GM19351 (cell line): ENCODE measurements at regions not wholly inside any gene's neighbourhood (a gene's known extent, or its start where the extent isn't known, plus 50 kb on each side); places are given as distances from the start of the nearest gene placed in this dataset.
A peak's percentile ranks its signal among the peaks of the same experiment; 100 is the strongest.

ENCODE experiments used
- ATAC-seq: cut with Tn5 transposase; IDR thresholded peaks from one replicate; pipeline ENCODE4 v1.9.1; 2021; ENCODE audit warnings: mild to moderate bottlenecking, moderate library complexity; ENCODE audit not compliant: unreplicated experiment

GRCh38 chr3:82054849-82055248 lies 293.4 kb upstream of the GBE1 start:
- ATAC-seq: no peak

- ATAC-seq: no peak
Measured at GRCh38 chr3:82053236-82053635, 291.8 kb upstream of the GBE1 start.

GRCh38 chr3:82050382-82050781 lies 288.9 kb upstream of the GBE1 start:
- no peak for ATAC-seq

- ATAC-seq: no peak
Measured at GRCh38 chr3:82048711-82049110, 287.3 kb upstream of the GBE1 start.

GRCh38 chr3:82044930-82045705 lies 283.7 kb upstream of the GBE1 start:
- ATAC-seq: no peak

GRCh38 chr3:82038556-82038955 lies 277.1 kb upstream of the GBE1 start:
- ATAC-seq: no peak

- no peak for ATAC-seq
Measured at GRCh38 chr3:82033186-82033585, 271.7 kb upstream of the GBE1 start.

- no peak for ATAC-seq
Measured at GRCh38 chr3:82031596-82031995, 270.2 kb upstream of the GBE1 start.

GRCh38 chr3:82030916-82031315 lies 269.5 kb upstream of the GBE1 start:
- no peak for ATAC-seq

- no peak for ATAC-seq
Measured at GRCh38 chr3:82022836-82023235, 261.4 kb upstream of the GBE1 start.

GRCh38 chr3:82020282-82020681 lies 258.8 kb upstream of the GBE1 start:
- no peak for ATAC-seq

GRCh38 chr3:82015241-82015640 lies 253.8 kb upstream of the GBE1 start:
- no peak for ATAC-seq

GRCh38 chr3:82012775-82013174 lies 251.3 kb upstream of the GBE1 start:
- no peak for ATAC-seq

GRCh38 chr3:82011336-82011735 lies 249.9 kb upstream of the GBE1 start:
- no peak for ATAC-seq

GRCh38 chr3:82005266-82005665 lies 243.8 kb upstream of the GBE1 start:
- ATAC-seq: no peak

- no peak for ATAC-seq
Measured at GRCh38 chr3:82004266-82004665, 242.8 kb upstream of the GBE1 start.

- peak; percentile 43 for ATAC-seq
Measured at GRCh38 chr3:82002986-82003642, 241.7 kb upstream of the GBE1 start.

- no peak for ATAC-seq
Measured at GRCh38 chr3:82002491-82002890, 241.0 kb upstream of the GBE1 start.

- ATAC-seq: no peak
Measured at GRCh38 chr3:82001276-82001923, 240.0 kb upstream of the GBE1 start.

- no peak for ATAC-seq
Measured at GRCh38 chr3:82000773-82001172, 239.3 kb upstream of the GBE1 start.

GRCh38 chr3:82000350-82000749 lies 238.9 kb upstream of the GBE1 start:
- ATAC-seq: no peak

GRCh38 chr3:81998907-81999306 lies 237.5 kb upstream of the GBE1 start:
- ATAC-seq: no peak
